B cell (primary cell): ENCODE measurements at regions not wholly inside any gene's neighbourhood (a gene's known extent, or its start where the extent isn't known, plus 50 kb on each side); places are given as distances from the start of the nearest gene placed in this dataset.

Experiments
- CTCF ChIP-seq: fragments of 200-600 bp; IDR thresholded peaks from one replicate; pipeline ENCODE4 v1.8.0; 2022; ENCODE audit warnings: antibody characterized with exemption, mild to moderate bottlenecking
- EZH2 ChIP-seq: IDR thresholded peaks from 2 replicates; pipeline ENCODE4 v1.6.1; 2012; ENCODE audit warnings: borderline replicate concordance, low read depth, mild to moderate bottlenecking, moderate library complexity, low read length; ENCODE audit not compliant: insufficient read depth, poor library complexity, severe bottlenecking

DNA sequence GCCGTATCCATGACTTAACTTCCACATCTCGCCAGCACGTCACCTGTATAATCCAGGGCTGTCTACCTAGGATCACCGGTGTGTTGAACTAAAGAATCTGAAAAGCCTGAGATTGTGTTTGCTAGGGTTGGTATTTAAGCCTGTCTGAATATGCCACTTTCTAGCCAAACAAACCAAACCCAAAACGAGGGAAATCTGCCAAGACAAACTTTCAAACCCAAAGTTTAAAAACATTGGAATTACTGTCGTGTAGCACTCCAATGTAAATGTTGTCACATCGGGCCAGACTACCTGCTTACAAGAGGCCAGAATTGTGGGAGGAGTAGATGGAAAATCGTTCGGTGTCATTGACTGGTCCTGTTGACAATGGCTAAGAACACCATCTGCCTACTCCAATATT lies 747.8 kb downstream of the EFNB2 start:
- TF ChIP-seq CTCF (no peak), EZH2 (no peak)
